GM10248 (cell line): ENCODE measurements at regions not wholly inside any gene's neighbourhood (a gene's known extent, or its start where the extent isn't known, plus 50 kb on each side); places are given as distances from the start of the nearest gene placed in this dataset.

Experiments used
- CTCF ChIA-PET: fragments of 300-600 bp; sonication (Branson Sonifier 250); formaldehyde crosslinking; extraction: SDS; loops from one replicate; lab custom pipeline; 2021; ENCODE audit warnings: antibody characterized with exemption; lab: Yijun Ruan, JAX
- POLR2A ChIA-PET: fragments of 350-650 bp; sonication (Branson Sonifier 250); formaldehyde crosslinking; extraction: SDS; loops from one replicate; lab custom pipeline; 2020; ENCODE audit warnings: antibody characterized with exemption; lab: Yijun Ruan, JAX
- DNase-seq: peaks from one replicate; pipeline ENCODE4 v3.0.0; 2012; ENCODE audit errors: extremely low spot score
- CTCF ChIP-seq: IDR thresholded peaks from 2 replicates; pipeline ENCODE4 v1.5.1; 2012; ENCODE audit warnings: mild to moderate bottlenecking, low read depth; ENCODE audit errors: extremely low read depth, missing control alignments, control extremely low read depth

GRCh38 chr1:245036102-245036501, 118.7 kb upstream of the KIF26B start:
- DNase-seq = no peak
- no peak for TF ChIP-seq CTCF
- CTCF ChIA-PET = interaction anchor here (0.9 kb wide), 1 partner anchor 239 kb away, joined by 3 read pairs; no protein-coding TSS in a partner anchor
- POLR2A ChIA-PET = no interaction called here

- no peak for TF ChIP-seq CTCF
- no peak for DNase-seq
- POLR2A ChIA-PET = no interaction called here
- CTCF ChIA-PET = interaction anchor here (1.2 to 3.5 kb wide), 2 partner anchors 11 to 427 kb away, joined by 3 to 37 read pairs; no protein-coding TSS in a partner anchor
Observed at GRCh38 chr1:245031041-245031440, 123.7 kb upstream of the KIF26B start.

- no peak for DNase-seq
- TF ChIP-seq CTCF = no peak
- CTCF ChIA-PET = interaction anchor here (1.4 kb wide), 1 partner anchor 16 kb away, joined by 4 read pairs; no protein-coding TSS in a partner anchor
- POLR2A ChIA-PET = no interaction called here
Observed at GRCh38 chr1:245026247-245026646, 128.5 kb upstream of the KIF26B start.

- no peak for TF ChIP-seq CTCF
- CTCF ChIA-PET = interaction anchor here (1.4 to 2.0 kb wide), 2 partner anchors 17 kb away, joined by 4 to 8 read pairs; no protein-coding TSS in a partner anchor
- DNase-seq = no peak
- POLR2A ChIA-PET = no interaction called here
Observed at GRCh38 chr1:245025525-245025924, 129.3 kb upstream of the KIF26B start.

- DNase-seq = no peak
- TF ChIP-seq CTCF = no peak
- ChIA-PET CTCF (interaction anchor here (1.2 kb wide), 1 partner anchor 59 kb away, joined by 3 read pairs; no protein-coding TSS in a partner anchor), POLR2A (no interaction called here)
Observed at GRCh38 chr1:245023222-245023621, 131.6 kb upstream of the KIF26B start.

GRCh38 chr1:245019910-245020486, 134.8 kb upstream of the KIF26B start:
- DNase-seq = no peak
- POLR2A ChIA-PET = no interaction called here
- CTCF ChIA-PET = interaction anchor here (0.8 to 4.5 kb wide), 4 partner anchors 10 to 416 kb away, joined by 3 to 27 read pairs (median 4); no protein-coding TSS in a partner anchor
- no peak for TF ChIP-seq CTCF
